ENCODE measurements at regions not wholly inside any gene's neighbourhood (a gene's known extent, or its start where the extent isn't known, plus 50 kb on each side); places are given as distances from the start of the nearest gene placed in this dataset.
"Not testable (repeated sequence)": the region's sequence is repeated elsewhere in the genome, so short reads cannot be mapped to it uniquely, and the experiment has no call there.

GRCh38 chr6:145570336-145570735 lies 165.0 kb downstream of the EPM2A start:
- not testable (repeated sequence) for TF ChIP-seq CTCF (IDR thresholded peaks at IDR 0.05; ENCODE audit: low read length); EZH2 (IDR thresholded peaks at IDR 0.05; ENCODE audit: borderline replicate concordance, low read length)

Measured in OCI-LY1 (cell line).